ENCODE measurements at regions not wholly inside any gene's neighbourhood (a gene's known extent, or its start where the extent isn't known, plus 50 kb on each side); places are given as distances from the start of the nearest gene placed in this dataset.

- TF ChIP-seq, protein P1, sequence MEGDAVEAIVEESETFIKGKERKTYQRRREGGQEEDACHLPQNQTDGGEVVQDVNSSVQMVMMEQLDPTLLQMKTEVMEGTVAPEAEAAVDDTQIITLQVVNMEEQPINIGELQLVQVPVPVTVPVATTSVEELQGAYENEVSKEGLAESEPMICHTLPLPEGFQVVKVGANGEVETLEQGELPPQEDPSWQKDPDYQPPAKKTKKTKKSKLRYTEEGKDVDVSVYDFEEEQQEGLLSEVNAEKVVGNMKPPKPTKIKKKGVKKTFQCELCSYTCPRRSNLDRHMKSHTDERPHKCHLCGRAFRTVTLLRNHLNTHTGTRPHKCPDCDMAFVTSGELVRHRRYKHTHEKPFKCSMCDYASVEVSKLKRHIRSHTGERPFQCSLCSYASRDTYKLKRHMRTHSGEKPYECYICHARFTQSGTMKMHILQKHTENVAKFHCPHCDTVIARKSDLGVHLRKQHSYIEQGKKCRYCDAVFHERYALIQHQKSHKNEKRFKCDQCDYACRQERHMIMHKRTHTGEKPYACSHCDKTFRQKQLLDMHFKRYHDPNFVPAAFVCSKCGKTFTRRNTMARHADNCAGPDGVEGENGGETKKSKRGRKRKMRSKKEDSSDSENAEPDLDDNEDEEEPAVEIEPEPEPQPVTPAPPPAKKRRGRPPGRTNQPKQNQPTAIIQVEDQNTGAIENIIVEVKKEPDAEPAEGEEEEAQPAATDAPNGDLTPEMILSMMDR (IDR thresholded peaks at IDR 0.05; ENCODE audit: poor library complexity): no peak
- TF ChIP-seq EZH2 (IDR thresholded peaks at IDR 0.05; ENCODE audit: borderline replicate concordance) (no peak), EZH2phosphoT487 (IDR thresholded peaks at IDR 0.05; ENCODE audit: low read depth, severe bottlenecking, unreplicated experiment) (no peak)
Measured at GRCh38 chr11:15367695-15368094, 253.0 kb downstream of the INSC start.
